HG03135 (cell line): ENCODE measurements at regions not wholly inside any gene's neighbourhood (a gene's known extent, or its start where the extent isn't known, plus 50 kb on each side); places are given as distances from the start of the nearest gene placed in this dataset.

Experiments
- ATAC-seq: cut with Tn5 transposase; IDR thresholded peaks from one replicate; pipeline ENCODE4 v1.9.1; 2021; ENCODE audit warnings: mild to moderate bottlenecking, moderate library complexity; ENCODE audit not compliant: unreplicated experiment

DNA sequence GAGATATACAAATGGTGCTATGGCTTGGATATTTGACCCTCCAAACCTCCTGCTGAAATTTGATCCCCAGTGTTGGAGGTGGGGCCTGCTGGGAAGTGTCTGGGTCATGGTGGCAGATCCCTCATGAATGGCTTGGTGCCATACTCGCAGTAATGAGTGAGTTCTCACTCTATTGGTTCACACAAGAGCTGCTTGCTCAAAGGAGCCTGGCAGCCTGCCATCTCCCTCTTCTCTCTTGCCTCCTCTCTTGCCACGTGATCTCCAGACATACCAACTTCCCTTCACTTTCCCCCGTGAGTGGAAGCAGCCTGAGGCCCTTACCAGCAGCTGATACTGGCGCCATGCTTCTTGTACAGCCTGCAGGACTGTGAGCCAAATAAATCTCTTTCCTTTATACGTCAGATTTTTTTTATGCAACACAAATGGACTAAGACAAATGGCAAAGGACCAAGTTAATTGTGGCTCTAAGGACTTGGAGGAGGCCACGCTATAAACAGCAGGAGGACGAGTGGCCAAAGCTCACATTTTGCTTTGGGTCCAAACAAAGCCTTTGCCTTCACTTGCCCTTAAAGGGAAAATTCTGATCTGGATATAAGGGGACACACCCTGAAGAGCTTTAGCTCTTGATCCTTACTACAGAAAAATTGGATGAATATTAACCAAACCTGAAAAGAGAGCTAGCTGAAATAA lies 214.7 kb downstream of the SS18 start:
- no peak for ATAC-seq

DNA sequence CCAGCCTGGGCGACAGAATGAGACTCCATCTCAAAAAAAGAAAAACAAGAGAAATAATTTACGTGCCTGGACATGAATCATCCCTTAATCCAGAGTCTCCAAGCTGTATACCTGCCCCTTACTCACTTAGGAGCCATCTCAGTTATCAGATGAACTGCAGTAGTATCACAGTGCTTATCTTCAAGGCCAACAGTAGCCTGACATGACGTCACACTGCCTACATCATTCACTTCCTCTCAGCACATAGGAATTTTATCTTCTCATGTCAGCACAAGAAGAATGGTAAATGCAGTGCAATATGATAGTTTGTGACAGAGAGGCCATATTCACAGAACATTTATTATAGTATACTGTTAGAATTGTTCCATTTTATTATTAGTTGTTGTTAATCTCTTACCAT lies 216.6 kb downstream of the SS18 start:
- ATAC-seq, result no peak

DNA sequence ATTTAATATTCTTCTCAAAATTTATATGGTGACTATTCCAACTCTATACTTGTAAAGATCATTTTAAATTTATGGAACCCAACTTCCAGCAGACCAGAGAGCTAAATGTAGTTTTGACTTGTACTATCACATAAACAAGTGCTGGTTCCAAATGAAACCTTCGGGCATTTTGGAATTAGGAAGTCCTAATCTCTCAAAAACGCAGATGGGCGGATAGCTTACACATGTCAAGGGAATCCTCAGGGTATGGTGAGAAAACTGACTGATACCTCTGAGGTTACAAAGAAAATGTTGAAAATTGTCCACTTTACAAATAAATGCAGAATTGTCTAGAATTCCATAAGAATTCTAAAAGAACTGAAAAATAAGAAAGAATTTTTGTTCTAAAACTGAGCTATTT lies 224.1 kb downstream of the SS18 start:
- no peak for ATAC-seq

DNA sequence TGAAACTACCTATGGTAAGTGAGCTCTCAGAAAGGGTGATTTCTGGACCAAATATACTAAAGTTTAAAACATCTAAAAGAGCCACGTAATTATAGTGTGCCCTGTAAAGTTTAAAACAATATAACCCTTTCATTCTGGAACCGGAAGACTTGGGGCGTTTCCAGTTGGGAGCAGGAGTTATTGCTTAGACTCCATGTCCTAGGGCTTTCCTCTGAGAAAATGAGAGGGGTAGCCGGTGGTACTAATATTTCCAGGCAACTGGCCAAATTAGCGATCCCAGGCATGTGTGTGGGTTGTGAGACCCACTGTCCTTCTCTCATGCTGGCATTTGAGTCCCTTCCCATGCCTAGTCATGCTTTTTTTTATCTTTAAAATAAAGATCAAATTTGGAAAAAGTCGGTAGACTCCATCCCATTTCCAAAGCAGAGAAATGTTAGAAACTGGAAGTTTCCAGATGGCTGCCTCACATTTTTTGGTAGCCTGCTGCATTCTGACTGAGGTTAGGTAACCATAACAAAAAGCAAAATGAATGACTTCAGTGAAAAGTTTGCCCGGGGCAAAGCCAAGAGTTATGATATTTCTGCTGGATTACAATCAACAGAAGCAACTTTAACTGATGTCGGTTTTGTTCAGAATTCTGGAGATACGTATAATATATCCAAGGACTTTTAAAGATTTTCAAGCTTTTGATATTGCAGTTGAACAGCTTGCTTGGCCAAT lies 227.4 kb downstream of the SS18 start:
- ATAC-seq, result no peak

DNA sequence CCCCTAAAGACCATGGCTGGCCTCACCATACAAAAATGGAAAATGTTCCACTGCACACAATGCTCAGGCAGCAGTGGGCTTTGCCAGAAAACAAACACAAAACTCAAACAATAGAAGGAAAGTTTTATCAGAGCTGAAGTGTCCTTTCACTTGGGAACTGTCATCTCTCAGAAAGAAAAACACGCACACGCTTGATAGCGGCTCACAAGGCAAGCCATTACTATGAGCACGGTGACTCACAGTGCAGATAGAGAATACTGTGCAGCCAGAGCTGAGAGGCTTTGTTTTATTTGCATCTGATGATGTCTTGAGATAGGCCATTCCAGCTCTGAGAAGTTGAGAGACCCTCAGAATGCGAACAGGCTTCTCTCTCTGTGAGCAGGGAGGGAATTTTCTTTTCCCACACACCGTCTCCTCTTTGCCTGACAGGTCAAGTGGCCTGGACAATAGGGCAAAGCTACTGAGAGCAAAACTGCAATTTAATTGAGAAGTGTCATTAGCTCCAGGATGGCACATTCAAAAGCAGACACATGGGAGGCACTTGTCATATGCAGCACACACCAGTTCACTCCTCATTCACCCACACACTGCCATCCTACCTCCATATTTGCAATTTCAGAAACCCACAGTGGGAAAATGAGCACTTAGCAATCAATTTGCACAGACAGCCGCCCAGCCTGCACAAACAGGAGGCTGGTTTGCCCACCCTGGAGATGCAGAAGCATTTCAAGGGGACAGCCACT lies 236.6 kb downstream of the SS18 start:
- no peak for ATAC-seq

DNA sequence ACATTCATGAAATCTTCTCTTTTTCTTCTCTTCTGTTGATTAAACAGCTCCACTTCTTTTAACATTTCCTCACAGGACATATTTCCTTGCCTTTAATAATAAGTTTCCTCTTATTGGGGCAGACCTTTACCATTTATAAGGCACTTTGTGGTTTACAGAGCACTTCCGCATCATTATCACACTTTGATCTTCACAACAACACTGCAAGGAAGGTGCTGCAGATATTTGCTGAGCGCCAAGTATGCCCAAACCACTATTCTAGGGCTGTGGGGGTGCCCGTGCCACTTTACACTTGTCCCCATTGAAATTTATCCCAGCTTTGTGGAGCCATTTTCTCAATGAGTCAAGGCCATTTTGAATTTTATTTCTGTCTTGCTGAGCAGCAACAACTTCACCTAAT lies 246.6 kb downstream of the SS18 start:
- ATAC-seq, result no peak

DNA sequence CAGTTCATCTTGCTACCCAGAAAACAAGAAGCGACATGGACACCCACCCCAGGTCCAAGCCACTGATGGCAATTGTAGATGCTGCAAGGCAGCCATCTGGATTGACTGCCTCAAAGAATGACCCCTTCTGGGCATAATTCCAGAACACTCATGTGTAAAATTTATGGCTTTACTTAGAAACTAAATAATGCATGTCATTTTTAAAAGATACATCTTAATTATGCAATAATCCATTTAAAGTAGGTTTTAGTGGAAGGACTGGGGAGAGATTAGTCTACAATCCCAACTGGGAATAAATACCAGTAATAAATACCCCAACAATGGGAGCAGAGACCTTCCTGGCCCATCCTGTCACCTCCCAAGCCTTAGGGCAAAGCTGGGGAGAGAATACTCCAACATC lies 247.7 kb downstream of the SS18 start:
- no peak for ATAC-seq

DNA sequence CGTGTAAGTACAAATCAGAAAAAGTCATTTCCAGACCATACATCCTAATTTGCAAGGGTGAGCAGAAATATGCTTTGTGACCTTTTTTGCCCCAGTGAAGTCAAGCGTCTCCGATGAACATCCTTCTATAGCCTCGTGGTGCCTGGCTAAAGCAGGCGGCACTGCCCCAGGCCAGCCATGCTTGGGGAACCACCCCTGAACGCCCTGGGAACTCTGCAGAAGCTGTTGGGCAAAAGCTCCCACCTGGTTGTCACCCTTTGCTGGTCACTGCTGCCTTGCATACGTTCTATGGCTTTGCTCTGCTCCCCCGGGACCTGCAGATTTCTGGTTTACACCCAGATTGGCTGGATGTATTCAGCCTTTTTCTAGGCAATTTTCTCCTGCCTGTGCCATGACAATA lies 256.4 kb downstream of the SS18 start:
- ATAC-seq, result no peak

DNA sequence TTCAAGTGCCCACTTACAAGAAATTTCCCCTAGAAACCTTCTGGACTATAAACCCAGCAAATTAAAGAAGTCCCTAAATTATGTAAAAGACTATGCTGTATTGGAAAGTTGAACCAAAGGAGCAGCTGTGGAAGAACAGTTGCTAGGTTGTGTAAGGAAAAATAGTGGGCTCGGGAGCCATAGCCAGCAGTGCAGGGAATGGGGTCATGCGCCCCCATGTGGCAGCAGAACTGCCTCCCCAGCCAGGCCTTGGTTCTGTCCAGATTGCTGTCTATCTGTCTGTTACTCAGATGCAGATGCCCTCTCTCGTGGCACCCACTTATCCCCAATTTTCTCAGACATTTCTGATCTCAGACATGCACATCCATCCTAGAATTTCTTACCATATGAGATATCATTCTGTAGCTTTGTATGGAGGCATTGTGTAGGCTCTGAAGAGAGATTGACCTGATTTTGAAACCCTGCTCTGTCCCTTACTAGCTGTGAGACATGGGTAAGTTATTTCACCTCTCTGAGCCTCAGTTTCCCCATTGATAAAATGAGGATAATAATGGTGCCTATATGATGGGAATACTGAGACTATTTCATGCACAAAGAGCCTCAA lies 258.3 kb downstream of the SS18 start:
- no peak for ATAC-seq

DNA sequence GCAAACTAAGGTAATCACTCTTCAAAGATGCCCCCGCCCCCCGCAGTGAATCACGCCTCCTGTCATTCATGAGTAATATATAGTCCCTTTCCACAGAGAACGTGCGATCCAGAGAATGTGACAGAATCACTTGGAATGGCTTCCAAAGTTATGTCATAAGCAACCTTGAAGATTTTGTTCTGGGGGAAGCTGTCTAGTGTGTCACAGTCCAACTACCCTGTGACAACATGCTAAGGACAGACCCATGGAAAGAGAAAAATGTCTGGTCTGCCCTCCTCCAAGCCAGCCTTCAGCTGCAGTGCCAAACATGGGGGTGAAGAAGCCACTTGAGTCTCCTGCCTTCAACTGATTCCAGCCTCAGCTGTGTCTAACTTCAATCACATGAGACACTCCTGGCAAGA lies 259.1 kb downstream of the SS18 start:
- no peak for ATAC-seq

DNA sequence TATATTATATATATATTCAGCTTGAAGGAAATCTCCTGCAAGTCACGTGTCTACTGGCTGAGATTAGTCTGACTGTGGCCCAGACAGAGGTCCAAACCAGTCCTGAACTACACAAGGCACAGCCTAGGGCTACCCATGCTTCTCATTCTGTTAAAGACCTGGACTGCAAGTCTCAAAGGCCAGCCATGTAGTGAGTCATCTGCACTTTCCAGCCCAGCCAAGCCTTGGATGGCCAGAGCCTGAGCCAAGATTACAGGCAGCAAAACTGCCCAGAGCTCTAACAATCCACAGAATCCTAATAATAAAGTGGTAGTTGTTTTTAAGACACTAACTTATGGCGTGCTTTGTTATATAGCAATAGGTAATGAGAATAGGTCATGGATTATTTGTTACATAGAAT lies 259.6 kb downstream of the SS18 start:
- ATAC-seq, result no peak

DNA sequence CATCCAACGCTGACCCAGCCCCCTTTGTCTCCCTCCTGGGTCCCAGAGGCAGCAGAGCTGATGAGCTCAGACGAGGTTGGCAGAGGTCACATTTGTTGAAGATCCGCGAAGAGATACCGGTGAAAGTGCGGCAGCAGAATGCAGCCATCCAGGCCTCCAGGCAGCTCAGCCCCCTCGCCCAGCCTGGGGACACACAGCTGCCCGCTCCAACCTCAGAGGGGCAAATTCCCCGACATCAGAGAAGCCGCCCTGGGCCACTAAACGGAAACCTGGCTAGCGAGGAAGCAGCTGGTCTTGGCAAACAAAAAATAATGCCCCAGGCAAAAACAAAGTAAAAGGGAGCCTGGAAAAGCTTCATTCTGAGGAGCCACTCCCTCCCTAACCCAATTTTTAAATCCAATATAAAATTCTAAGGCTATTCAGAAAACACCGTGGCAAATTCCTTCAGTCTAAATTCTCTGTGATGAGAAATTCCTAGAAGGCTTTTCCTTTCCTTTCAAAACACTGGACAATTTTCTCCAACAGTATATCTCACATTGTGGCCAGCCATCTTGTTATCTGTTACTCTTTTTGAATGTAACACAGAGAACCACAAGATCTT lies 262.4 kb downstream of the SS18 start:
- ATAC-seq, result no peak

DNA sequence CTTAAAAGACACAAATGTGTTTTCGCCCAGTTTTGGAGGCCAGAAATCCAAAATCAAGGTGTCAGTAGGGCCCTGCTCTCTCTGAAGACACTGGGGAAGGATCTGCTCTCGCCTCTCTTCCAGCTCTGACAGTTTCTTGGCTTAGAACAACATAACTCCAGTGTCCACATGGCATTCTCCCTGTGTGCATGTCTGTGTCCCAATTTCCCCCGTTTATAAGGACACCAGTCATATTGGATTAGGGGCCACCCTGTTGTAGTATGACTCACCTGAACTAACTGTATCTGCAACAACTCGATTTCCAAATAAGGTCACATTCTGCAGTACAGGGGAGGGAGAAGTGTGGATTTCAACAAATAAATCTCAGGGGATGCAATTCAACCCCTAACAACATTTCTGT lies 263.2 kb downstream of the SS18 start:
- no peak for ATAC-seq

DNA sequence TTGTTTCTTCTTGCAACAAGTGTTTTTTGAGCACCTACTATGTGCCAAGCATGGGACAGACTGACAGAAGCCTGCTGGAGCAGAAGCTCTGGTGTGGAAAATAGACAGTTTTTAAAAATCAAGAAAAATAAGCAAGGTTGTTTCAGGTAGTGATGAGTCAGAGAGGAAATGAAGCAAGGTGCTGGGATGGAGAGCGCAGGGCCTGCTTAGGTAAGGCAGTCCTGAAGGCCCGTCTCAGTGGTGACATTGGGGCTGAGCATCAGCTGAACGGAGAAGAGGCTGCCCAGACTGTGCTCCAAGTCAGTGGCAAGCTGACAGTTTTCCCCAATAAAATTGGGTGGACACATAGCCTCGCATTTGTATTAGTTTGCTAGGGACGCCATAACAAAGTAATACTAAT lies 263.6 kb downstream of the SS18 start:
- no peak for ATAC-seq

DNA sequence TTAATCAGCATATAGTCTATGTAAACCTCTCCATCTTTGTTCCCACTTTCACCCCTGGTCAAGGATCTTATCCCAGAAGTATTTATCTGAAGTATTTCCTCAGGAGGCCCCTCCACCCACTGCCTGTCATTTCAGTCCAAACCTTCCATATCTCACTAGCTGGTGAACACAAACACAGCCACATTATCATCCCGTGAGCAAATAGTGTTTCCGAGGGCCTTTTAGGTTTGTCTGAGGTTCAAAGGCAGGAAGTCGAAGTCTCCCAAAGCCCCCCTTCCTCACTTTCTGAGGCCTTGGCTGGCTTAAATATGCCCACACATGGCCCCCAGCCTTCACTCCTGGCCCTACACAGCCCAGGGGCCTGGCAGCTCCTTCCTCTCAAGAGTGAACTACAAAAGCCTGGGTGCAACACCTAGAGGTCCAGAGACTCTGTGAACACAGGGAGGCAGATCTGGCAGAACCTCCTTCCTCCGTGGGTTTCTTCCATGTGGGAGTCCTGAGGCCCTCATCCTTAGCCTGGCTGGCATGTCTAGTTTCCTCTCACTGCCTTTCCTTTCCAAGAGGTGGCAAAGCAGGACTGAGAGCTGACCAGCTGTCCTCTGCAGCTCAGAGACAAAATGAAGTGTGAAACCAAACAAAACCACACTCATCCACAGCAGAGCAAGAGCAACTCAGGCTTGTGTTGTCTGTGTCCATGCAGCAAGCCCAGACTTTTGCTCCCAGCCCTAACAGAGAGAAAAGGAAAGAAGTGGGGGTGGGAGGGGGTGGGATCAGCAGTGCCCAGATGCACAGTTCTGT lies 264.2 kb downstream of the SS18 start:
- ATAC-seq, result no peak

DNA sequence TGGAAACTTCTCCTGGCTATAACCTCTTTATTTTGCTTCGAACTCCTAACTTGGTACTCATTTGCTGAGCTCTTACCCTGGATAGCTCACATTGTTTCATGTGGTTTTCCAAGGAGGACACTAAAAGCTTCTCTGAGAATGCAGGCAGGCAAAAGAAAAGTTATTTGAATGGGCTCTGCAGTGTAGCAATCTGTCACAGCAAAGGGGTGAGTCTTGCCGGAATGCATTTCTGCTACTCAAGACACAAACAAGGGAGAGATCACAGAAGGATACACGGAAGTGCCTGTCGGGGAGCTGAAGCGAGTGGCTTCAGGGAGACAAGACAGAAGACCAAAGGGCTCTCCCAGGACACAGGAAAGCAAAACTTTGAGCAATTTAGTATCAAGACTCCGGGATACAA lies 265.4 kb downstream of the SS18 start:
- no peak for ATAC-seq

DNA sequence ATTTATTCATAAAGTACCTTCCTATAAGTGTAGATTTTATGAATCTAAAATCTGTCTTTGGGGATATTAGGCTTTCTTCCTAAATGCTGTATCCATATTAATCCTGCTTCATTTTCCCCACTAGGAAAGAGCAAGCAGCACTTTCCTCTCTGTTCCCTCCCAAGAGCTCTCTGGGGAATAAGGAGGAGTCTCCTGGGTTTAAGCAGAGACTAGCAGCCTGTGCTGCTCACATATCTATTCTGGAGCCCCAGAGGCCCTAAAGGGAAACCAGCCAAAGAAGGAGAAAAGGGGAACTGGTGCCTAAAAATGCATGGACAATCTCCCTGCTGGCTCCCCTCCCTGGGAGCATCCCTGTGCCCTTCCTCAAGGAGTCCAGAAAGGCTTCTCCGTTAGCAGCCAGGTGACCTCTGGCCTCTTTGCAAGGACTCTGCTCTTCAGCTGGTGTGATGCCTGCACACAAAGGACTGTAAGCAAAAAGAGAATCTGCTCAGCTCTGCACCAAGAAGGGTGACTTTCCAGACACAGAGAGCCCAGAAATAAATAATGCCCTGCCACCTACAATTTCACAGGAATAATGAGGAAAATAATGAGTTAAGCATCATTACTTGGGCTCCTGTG lies 270.6 kb downstream of the SS18 start:
- no peak for ATAC-seq

DNA sequence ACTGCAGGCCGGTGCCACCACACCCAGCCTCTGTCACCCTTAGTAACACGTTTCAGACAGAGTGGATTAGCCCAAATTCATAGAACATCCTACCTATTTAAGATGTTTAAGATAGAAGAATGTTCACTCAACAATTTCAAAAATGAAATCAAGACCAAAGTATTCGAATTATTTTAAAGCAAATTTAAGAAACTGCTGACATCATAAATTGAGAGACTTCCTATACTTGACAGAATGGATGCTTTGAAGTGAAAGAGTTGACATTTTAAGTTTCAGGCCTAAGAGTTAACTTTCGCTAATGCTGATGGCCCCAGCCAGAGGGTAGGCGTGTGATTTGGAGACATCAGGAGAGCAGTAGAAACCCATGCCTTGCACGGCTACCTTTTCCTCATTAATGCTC lies 271.9 kb downstream of the SS18 start:
- ATAC-seq, result no peak

DNA sequence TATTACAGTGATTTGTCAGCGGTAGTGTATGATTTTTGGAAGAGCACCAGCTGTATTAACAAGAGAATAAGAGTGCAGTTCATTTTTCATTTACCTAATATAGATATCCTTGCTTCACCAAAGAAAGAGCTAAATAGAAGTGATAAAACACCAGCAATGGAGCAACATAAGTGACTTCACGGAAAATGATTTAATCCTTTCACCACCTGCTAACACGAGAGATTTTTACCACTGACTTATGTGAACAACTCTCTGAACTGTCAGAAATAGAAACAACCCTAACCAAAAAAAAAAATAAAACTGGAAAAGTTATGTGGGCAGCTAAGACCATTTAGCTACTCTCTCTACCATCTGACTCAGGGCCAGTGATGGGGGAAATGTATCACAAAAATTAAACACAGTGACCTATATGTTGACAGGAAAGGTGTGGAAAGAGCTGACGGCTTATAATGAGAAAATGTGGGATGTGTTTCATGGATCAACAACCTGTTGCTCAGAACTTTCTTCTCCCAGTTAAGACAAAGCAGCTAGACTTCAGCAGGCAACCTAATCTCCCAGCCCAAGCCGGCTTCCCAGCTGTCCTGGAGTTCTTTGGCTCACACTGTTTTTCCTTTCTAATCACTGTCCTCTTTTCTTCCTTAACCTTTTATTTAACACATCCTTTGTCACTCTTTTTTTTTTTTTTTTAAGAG lies 272.7 kb downstream of the SS18 start:
- no peak for ATAC-seq

DNA sequence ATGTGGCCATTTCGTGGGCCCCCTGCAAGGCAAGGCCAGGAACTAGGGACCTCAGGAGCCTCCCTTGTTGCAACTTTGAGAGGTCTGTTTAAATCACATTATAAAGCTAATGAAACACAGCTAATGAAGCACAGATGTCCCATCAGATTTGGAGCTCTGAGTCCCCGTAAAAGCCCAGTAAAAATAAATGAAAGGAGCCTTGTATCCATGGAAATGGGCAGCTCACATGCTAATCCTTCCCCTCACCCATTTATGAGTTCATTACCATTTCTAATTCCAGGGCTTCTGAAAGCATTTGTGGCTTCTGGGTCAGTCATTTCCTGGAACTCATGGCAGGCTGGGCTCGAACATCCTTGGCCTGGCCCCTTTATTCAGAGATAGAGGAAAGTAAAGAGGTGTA lies 274.8 kb downstream of the SS18 start:
- ATAC-seq, result no peak
